Activated T-cell treated with anti-CD3 and anti-CD28 coated beads, Interleukin-2, amount 50 U/mL, for 4 hours (primary cell): ENCODE measurements at regions not wholly inside any gene's neighbourhood (a gene's known extent, or its start where the extent isn't known, plus 50 kb on each side); places are given as distances from the start of the nearest gene placed in this dataset.

Experiments
- ATAC-seq, 2 donors: fragments of 200-7000 bp; cut with Tn5 transposase; one replicate each; pipeline ENCODE4 v1.10.0; 2021
- DNase-seq: peaks from one replicate; pipeline ENCODE4 v3.0.0-alpha.2; 2020
- H3K27me3 Mint-ChIP-seq: one replicate; pipeline ENCODE4 v1.8.0; 2021; ENCODE audit warnings: low read depth, mixed read lengths
- H3K36me3 Mint-ChIP-seq: one replicate; pipeline ENCODE4 v1.8.0; 2022; ENCODE audit warnings: mixed read lengths; ENCODE audit not compliant: insufficient read depth
- H3K4me1 Mint-ChIP-seq: one replicate; pipeline ENCODE4 v1.8.0; 2021; ENCODE audit warnings: low read depth, mixed read lengths
- H3K4me3 Mint-ChIP-seq: one replicate; pipeline ENCODE4 v1.8.0; 2021; ENCODE audit warnings: mild to moderate bottlenecking, moderate library complexity, mixed read lengths
- H3K9me3 Mint-ChIP-seq: one replicate; pipeline ENCODE4 v1.8.0; 2021; ENCODE audit warnings: mixed read lengths

DNA sequence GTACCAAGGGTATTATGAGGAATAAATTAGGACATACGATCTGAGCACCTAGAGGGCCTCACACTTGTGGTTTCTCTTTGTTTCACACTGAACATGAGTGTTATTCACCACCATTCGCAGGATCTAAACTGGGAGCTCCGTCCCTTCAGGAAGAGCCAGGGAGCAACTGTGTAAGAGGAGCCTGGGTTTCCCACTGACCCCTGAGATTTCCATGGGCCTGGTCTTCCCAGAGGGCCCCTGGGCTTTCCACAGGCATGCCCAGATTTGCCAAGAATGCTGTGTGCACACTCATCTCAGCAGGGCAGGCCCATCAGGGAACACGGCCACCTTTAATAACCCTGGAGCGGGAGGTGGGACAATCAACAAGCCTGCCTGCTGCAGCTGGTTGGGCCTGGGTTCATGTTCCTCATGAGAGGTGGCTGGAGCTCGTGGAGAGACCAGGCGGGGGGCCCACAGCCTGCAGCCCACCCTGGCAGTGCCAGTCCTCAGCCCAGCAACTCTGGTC, 416.8 kb upstream of the MYT1L start:
- ATAC-seq (no peak), DNase-seq (no peak)
- no peaks in the 10 kb centered on the region for H3K36me3 Mint-ChIP-seq
- no peak overlapping the region for H3K4me3 Mint-ChIP-seq
- H3K27me3 Mint-ChIP-seq: peaks cover 3% of the 10 kb centered on the region
- no peaks in the 10 kb centered on the region for H3K4me1 Mint-ChIP-seq
- H3K9me3 Mint-ChIP-seq: peaks cover 7% of the 10 kb centered on the region

DNA sequence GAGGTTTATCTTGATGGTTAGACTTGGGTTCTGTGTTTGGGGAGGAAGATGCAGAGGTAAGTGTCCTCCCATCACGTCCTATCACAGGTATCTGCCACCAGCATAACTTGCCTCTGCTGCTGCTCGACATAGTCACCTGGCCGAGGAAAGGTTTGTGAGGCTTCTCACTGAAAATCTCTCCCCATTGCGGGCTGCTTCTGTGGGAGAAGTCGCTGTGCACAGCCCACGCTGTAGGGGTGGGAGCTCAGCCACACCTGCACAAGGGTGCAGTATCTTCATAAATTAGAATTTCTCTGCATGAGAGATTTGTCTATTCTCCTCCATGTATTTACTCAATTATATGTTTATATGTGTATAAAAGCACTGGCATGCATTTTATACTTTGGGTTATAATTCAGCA, 415.7 kb upstream of the MYT1L start:
- DNase-seq: no peak
- H3K4me1 Mint-ChIP-seq: no peaks in the 10 kb centered on the region
- no peaks in the 10 kb centered on the region for H3K36me3 Mint-ChIP-seq
- H3K27me3 Mint-ChIP-seq: peaks cover 3% of the 10 kb centered on the region
- H3K4me3 Mint-ChIP-seq: no peak overlapping the region
- ATAC-seq: no peak
- peaks cover 5% of the 10 kb centered on the region for H3K9me3 Mint-ChIP-seq

DNA sequence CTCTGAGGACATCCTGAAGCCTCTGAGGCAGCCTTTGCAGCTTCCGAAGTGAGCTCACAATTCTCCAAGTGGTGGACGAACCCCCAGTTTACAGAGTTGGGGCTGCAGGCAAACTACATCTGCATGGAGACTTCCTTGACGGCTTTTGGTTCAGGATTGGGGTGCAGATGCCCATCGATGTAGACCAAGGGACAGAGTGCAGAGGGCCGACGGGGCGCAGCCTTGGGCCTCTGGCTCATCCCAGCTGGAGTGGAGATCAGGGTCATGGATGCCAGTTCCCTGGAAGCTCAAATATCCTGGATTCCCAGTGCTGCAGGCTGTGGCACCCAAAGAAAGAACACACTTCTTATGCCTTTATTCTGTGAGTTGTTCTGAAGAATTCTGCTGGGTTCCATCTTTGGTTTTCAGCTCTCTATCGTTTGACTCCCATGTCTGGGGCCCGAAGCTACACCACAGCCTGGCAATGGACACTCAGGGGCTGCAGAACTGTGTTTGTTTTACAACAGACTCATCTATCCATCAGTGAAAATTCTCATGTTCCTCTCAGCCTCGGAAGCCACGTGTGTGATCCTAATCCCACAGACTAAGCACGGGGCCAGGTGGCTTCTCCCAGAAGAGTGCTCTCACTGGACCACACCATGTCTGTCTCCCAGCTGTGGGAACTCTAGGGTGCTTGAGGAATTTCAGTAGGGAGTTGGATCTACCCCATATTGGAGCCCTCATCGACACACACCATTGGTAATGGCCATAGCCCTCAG, 414.1 kb upstream of the MYT1L start:
- H3K36me3 Mint-ChIP-seq: no peaks in the 10 kb centered on the region
- no peaks in the 10 kb centered on the region for H3K4me1 Mint-ChIP-seq
- H3K4me3 Mint-ChIP-seq: no peak overlapping the region
- DNase-seq: no peak
- ATAC-seq: no peak
- H3K9me3 Mint-ChIP-seq: no peaks in the 10 kb centered on the region
- H3K27me3 Mint-ChIP-seq: peaks cover 3% of the 10 kb centered on the region

DNA sequence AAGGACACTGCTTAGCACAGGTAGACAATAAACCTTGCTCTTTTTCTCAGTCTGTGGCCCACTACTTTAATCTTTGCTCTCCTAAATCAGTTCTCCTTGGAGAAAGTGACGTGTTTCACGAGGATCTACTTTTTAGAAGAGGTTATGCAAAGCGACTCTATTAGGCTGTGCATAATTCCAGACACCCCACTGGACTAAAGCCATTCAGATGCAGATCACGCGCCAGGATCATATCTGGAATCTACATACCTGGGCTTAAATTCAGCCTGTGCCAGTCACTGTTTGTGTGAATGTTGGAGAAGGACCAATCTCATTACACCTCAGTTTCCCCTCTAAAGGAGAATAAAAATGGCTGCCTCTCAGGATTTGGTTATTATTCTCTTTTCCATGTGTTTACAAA, 413.0 kb upstream of the MYT1L start:
- Mint-ChIP-seq H3K9me3 (no peaks in the 10 kb centered on the region), H3K36me3 (no peaks in the 10 kb centered on the region), H3K27me3 (peaks cover 3% of the 10 kb centered on the region), H3K4me1 (no peaks in the 10 kb centered on the region), H3K4me3 (no peak overlapping the region)
- ATAC-seq (no peak), DNase-seq (no peak)

DNA sequence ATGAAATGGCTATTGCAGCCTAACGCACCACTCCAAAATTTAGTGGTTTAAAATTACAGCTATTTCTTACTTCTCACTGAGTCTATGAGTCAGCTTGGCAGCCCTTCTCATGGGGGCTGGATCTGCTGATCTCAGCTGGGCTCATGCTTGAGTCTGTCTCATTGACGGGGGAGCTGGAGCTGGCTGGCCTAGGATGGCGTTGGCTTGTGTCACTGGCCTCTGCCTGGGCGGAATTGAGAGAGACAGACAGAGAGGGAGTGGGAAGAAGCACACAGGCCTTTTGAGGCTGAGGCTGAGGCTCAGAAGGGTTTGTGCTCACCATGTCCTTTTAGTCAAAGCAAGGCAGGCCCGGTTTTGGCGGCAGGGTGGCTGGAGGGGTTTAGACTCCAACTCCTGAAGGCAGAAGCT, 412.1 kb upstream of the MYT1L start:
- H3K36me3 Mint-ChIP-seq: no peaks in the 10 kb centered on the region
- no peak for DNase-seq
- ATAC-seq: no peak
- no peaks in the 10 kb centered on the region for H3K9me3 Mint-ChIP-seq
- no peak overlapping the region for H3K4me3 Mint-ChIP-seq
- no peaks in the 10 kb centered on the region for H3K4me1 Mint-ChIP-seq
- H3K27me3 Mint-ChIP-seq: peaks cover 3% of the 10 kb centered on the region

DNA sequence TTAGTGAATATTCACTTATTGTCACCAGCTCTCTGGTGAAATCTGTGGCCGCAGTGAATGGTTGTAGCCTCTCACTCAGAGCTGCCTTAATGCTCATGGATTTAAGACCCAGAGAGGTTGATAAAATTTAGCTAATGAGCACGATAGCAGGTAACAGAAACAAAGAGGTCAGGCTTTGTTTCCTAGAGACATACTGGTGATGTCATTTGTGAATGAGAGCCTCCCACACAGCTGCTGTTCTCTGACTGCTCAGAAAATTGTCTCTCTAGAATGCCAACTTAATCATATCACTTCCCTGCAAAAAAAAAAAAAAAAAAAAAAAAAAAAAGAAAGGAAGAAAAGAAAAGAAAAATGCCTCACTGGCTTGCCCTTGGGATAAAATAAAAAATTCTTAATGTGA, 411.7 kb upstream of the MYT1L start:
- no peaks in the 10 kb centered on the region for H3K9me3 Mint-ChIP-seq
- ATAC-seq: no peak
- no peaks in the 10 kb centered on the region for H3K4me1 Mint-ChIP-seq
- H3K36me3 Mint-ChIP-seq: no peaks in the 10 kb centered on the region
- DNase-seq: no peak
- H3K27me3 Mint-ChIP-seq: peaks cover 3% of the 10 kb centered on the region
- no peak overlapping the region for H3K4me3 Mint-ChIP-seq

DNA sequence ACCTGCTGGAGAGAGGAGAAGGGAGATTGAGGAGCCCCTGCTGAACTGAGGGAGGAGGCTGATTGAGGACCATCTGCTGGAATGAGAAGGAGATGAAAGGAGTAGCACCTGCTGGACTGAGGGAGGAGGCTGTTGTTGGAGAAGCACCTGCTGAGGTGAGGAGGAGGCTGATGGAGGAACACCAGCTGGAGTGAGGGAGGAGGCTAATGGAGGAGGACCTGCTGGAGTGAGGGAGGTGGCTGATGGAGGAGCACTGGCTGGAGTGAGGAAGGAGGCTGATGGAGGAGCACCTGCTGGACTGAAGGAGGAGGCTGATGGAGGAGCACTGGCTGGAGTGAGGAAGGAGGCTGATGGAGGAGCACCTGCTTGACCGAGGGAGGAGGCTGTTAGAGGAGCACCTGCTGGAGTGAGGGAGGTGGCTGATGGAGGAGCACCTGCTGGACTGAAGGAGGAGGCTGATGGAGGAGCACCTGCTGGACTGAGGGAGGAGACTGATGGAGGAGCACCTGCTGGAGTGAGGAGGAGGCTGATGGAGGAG, 409.2 kb upstream of the MYT1L start:
- Mint-ChIP-seq H3K27me3 (no peaks in the 10 kb centered on the region), H3K9me3 (no peaks in the 10 kb centered on the region), H3K36me3 (no peaks in the 10 kb centered on the region), H3K4me1 (no peaks in the 10 kb centered on the region), H3K4me3 (no peak overlapping the region)
- no peak for ATAC-seq
- no peak for DNase-seq

DNA sequence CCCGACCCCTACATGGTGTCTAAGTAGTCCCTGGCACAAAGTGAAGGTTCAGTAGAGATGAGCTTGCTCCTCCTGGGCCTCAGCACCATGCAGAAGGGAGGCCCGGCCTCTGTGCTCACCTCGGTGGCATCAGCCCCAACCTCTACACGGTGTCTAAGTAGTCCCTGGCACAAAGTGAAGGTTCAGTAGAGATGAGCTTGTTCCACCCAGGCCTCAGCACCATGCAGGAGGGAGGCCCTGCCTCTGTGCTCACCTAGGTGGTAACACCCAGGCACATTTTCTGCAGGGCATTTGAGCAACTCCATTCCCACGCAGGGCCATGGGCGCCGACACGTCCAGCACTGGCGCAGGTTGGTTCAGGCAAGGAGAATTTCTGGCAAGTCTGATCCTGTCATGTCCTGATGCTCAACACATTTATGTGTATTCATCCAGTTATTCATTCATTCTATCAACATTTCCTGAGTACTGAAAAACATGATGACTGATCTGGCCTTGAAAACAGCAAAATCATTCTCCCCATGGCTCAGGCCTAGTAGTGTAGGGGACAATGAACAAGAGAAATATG, 408.2 kb upstream of the MYT1L start:
- no peak for DNase-seq
- Mint-ChIP-seq H3K27me3 (no peaks in the 10 kb centered on the region), H3K36me3 (no peaks in the 10 kb centered on the region), H3K9me3 (no peaks in the 10 kb centered on the region), H3K4me3 (no peak overlapping the region), H3K4me1 (no peaks in the 10 kb centered on the region)
- ATAC-seq: no peak

DNA sequence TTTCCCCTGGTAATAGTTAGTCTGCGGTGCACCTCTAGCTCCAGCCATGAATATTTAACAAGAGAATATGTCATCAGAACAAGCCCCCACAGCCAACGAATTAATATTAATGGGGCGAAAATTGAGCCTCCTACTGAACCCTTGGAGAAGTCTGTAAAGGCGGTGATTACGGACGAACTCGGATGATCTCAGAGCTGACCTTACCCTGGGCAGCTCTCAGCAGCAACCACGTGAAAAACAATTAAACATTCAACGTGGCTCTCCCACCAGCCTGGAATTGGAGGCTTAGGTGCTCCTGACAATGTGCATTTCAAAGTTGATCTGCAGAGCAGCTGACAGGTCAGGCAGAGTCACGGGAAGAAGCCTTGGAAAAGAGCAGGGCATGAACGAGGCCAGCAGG, 407.6 kb upstream of the MYT1L start:
- DNase-seq (no peak), ATAC-seq (no peak)
- Mint-ChIP-seq H3K4me3 (no peak overlapping the region), H3K36me3 (no peaks in the 10 kb centered on the region), H3K27me3 (no peaks in the 10 kb centered on the region), H3K4me1 (no peaks in the 10 kb centered on the region), H3K9me3 (no peaks in the 10 kb centered on the region)

DNA sequence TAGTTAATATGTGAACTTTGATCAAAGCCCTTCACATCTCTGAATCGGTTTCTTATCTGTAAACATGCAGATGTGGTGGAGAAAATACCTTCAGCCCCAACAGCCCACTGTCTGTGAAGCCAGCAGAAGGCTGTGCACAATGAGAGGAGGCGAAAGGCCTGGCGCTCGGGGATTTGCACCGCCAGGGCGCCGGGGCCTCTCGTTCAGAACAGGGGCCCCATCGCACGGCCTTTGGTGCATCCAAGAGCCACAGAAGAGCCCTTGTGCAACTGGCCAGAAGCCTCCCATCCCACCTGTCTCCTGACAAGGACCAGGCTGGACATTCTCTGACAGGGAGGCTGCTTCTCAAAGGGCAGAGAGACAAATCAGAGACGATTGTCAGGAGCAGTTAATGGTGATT, 407.2 kb upstream of the MYT1L start:
- no peaks in the 10 kb centered on the region for H3K4me1 Mint-ChIP-seq
- no peak overlapping the region for H3K4me3 Mint-ChIP-seq
- no peaks in the 10 kb centered on the region for H3K36me3 Mint-ChIP-seq
- ATAC-seq (no peak), DNase-seq (no peak)
- H3K27me3 Mint-ChIP-seq: no peaks in the 10 kb centered on the region
- H3K9me3 Mint-ChIP-seq: no peaks in the 10 kb centered on the region

DNA sequence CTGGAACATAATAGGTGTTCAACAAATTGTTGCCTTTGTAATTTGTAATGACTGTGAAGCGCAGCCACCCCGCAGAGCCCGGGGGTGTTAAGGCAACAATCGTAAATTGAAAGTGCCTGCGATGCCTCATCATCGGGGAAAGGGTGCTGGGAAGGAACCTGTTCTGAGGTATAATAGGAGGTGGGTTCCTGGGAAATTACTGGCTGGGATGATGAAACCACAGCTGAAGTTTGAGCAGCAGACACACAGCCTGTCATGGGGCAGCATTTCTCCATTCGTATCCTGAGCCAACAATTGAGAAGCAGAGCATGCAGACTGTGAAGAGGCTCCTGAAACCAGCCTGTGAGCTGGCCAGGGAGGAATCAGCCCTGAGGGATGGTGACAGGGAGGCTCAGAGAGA, 404.0 kb upstream of the MYT1L start:
- H3K27me3 Mint-ChIP-seq: no peaks in the 10 kb centered on the region
- no peaks in the 10 kb centered on the region for H3K9me3 Mint-ChIP-seq
- no peaks in the 10 kb centered on the region for H3K4me1 Mint-ChIP-seq
- DNase-seq (no peak), ATAC-seq (no peak)
- H3K4me3 Mint-ChIP-seq: no peak overlapping the region
- H3K36me3 Mint-ChIP-seq: no peaks in the 10 kb centered on the region

DNA sequence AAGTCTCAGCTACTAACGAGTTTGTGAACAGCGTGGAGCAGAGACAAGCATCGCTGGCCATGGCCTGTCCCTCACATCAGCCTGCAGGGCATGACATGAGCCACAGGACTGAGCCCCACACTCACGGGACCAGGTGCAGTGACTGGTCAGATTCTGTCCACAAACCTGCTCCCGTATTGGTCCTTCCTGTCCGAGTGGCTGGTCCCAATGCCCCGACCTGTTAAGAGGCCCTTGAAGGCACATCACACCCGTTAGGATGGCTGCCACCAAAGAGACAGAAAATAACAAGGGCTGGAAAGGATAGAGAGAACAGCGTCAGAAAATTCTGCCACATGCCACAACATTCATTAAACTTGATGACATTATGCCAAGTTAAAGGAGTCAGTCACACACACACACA, 403.2 kb upstream of the MYT1L start:
- no peak overlapping the region for H3K4me3 Mint-ChIP-seq
- no peaks in the 10 kb centered on the region for H3K36me3 Mint-ChIP-seq
- ATAC-seq (no peak), DNase-seq (no peak)
- no peaks in the 10 kb centered on the region for H3K9me3 Mint-ChIP-seq
- H3K27me3 Mint-ChIP-seq: no peaks in the 10 kb centered on the region
- H3K4me1 Mint-ChIP-seq: no peaks in the 10 kb centered on the region

DNA sequence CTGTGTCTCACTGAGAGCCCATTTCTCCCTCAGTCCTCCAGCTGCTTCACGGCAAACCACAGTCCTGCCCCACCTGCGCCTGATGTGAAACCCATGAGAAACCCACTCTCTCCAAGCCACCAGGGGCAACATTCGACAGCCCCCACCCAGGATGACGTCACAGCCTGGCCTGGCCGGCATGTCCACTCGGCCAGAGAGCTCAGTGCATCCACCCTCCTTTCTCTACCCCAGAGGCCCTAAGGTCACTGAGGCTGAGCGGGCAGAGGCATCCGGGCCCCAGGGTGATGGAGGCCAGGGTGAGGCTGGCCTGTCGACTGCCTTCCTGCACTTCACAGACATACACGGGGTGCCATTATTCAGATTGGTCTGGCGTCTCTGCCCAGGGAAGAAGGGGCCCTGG, 402.7 kb upstream of the MYT1L start:
- H3K9me3 Mint-ChIP-seq: no peaks in the 10 kb centered on the region
- no peak for ATAC-seq
- DNase-seq: no peak
- no peaks in the 10 kb centered on the region for H3K36me3 Mint-ChIP-seq
- no peaks in the 10 kb centered on the region for H3K27me3 Mint-ChIP-seq
- no peaks in the 10 kb centered on the region for H3K4me1 Mint-ChIP-seq
- no peak overlapping the region for H3K4me3 Mint-ChIP-seq

DNA sequence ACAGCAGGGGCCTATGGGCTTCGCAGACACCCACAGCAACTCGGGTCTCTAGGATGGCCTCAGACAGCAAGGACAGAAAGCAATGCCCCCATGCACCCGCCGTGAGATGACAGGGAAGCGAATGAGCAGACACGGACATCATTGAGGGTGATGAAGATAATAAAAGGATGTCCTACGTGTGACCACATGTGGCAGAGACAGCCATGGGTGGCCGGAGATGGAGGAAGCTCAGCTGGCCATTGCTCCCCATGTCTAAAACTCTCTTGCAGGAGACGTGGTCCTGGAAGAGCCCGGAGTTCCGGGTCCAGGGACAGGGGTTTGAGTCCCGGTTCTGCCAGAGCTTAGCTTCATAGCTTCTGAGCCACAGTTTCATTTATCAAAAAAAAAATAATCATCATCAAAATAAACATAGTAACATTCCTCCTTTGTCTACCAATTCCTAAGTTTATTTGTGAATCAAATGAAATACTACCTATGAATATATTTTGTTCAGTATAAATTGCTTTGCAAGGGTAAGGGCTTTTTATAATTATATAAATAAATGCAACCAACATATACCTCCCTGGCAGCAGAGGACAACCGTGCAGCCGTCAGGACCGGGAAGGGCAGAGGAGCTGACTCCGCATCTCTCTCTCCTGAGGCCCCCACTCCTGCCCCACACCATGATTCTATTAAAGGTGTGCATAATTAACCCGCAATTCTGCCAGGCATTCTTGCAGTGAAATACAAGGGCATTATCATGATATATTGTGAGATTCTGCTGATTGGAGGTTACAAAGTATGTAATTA, 401.4 kb upstream of the MYT1L start:
- no peaks in the 10 kb centered on the region for H3K4me1 Mint-ChIP-seq
- DNase-seq (no peak), ATAC-seq (no peak)
- H3K27me3 Mint-ChIP-seq: peaks cover 1% of the 10 kb centered on the region
- H3K9me3 Mint-ChIP-seq: no peaks in the 10 kb centered on the region
- no peaks in the 10 kb centered on the region for H3K36me3 Mint-ChIP-seq
- H3K4me3 Mint-ChIP-seq: no peak overlapping the region
